ENCODE measurements at regions not wholly inside any gene's neighbourhood (a gene's known extent, or its start where the extent isn't known, plus 50 kb on each side); places are given as distances from the start of the nearest gene placed in this dataset.

GRCh38 chr2:101533561-101534148, 58.7 kb upstream of the RFX8 start:
- TF ChIP-seq, protein P1, sequence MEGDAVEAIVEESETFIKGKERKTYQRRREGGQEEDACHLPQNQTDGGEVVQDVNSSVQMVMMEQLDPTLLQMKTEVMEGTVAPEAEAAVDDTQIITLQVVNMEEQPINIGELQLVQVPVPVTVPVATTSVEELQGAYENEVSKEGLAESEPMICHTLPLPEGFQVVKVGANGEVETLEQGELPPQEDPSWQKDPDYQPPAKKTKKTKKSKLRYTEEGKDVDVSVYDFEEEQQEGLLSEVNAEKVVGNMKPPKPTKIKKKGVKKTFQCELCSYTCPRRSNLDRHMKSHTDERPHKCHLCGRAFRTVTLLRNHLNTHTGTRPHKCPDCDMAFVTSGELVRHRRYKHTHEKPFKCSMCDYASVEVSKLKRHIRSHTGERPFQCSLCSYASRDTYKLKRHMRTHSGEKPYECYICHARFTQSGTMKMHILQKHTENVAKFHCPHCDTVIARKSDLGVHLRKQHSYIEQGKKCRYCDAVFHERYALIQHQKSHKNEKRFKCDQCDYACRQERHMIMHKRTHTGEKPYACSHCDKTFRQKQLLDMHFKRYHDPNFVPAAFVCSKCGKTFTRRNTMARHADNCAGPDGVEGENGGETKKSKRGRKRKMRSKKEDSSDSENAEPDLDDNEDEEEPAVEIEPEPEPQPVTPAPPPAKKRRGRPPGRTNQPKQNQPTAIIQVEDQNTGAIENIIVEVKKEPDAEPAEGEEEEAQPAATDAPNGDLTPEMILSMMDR (IDR thresholded peaks at IDR 0.05) = no peak
- no peak for TF ChIP-seq POLR2A (IDR thresholded peaks at IDR 0.05)
